Panc1 (cell line): ENCODE measurements at regions not wholly inside any gene's neighbourhood (a gene's known extent, or its start where the extent isn't known, plus 50 kb on each side); places are given as distances from the start of the nearest gene placed in this dataset.

Source experiments
- ATAC-seq: fragments of 200-7000 bp; cut with Tn5 transposase; 2 replicates; pipeline ENCODE4 v1.9.1; 2020; ENCODE audit warnings: mild to moderate bottlenecking, moderate library complexity
- BruUV-seq: library from RNA; stranded (reverse); fragments of 400-500 nt; replicated peaks from 2 replicates; lab custom pipeline; 2021; lab: Mats Ljungman, UMichigan
- CTCF ChIA-PET: fragments of 300-600 bp; sonication (Branson Sonifier 250); formaldehyde crosslinking; loops from one replicate; lab custom pipeline; 2022; ENCODE audit warnings: antibody characterized with exemption; lab: Charles Lee
- POLR2A ChIA-PET: fragments of 300-600 bp; sonication (Branson Sonifier 250); formaldehyde crosslinking; loops from one replicate; lab custom pipeline; 2022; ENCODE audit warnings: antibody characterized with exemption; lab: Charles Lee
- DNase-seq: peaks from one replicate; pipeline ENCODE4 v3.0.0-alpha.2; 2010; ENCODE audit warnings: low read depth, low spot score
- H3K27ac ChIP-seq: 2 replicates; pipeline ENCODE4 v1.5.1; 2011; ENCODE audit warnings: mild to moderate bottlenecking, low read length, inconsistent platforms
- H3K27me3 ChIP-seq: fragments of 200-500 bp; sonication (Bioruptor generic); 2 replicates; pipeline ENCODE4 v1.6.0; 2014; ENCODE audit warnings: low read length, inconsistent platforms; ENCODE audit not compliant: control insufficient read depth, insufficient read depth
- H3K36me3 ChIP-seq: fragments of 200-500 bp; sonication (Bioruptor generic); 2 replicates; pipeline ENCODE4 v1.5.1; 2014; ENCODE audit warnings: inconsistent platforms, mild to moderate bottlenecking, low read length, moderate library complexity; ENCODE audit not compliant: control insufficient read depth, insufficient read depth
- H3K4me1 ChIP-seq: 2 replicates; pipeline ENCODE4 v1.5.1; 2011; ENCODE audit warnings: inconsistent platforms, mild to moderate bottlenecking, low read length, moderate library complexity; ENCODE audit not compliant: control insufficient read depth, insufficient read depth
- H3K4me3 ChIP-seq, 2 experiments: 2 replicates each; pipeline ENCODE4 v1.5.1; 2011 to 2012; ENCODE audit warnings: low read depth in 2 of 2, low read length in 2 of 2, mild to moderate bottlenecking in 2 of 2, inconsistent platforms in 1 of 2, moderate library complexity in 1 of 2
- H3K9me3 ChIP-seq: fragments of 200-500 bp; sonication (Bioruptor generic); 2 replicates; pipeline ENCODE4 v1.5.1; 2014; ENCODE audit warnings: low read depth, mild to moderate bottlenecking, inconsistent platforms, low read length, moderate library complexity; ENCODE audit not compliant: control insufficient read depth, insufficient read depth
- POLR2AphosphoS5 ChIP-seq: IDR thresholded peaks from 2 replicates; pipeline ENCODE4 v1.6.1; 2012; ENCODE audit warnings: mild to moderate bottlenecking, low read depth, low read length, moderate library complexity
- SIN3A ChIP-seq: IDR thresholded peaks from 2 replicates; pipeline ENCODE4 v1.6.1; 2012; ENCODE audit warnings: low read depth, mild to moderate bottlenecking, low read length, moderate library complexity, borderline replicate concordance; ENCODE audit not compliant: insufficient read depth
- TCF7L2 ChIP-seq: IDR thresholded peaks from 2 replicates; pipeline ENCODE4 v1.6.1; 2011; ENCODE audit warnings: mild to moderate bottlenecking, low read depth, low read length, inconsistent platforms
- in situ Hi-C: cut with HindIII; loops from 2 replicates; pipeline ENCODE4 v1.10.0; 2016; ENCODE audit warnings: low sequenced_read_pairs, low pct_unique_long_range_greater_than_20kb
- intact Hi-C: fragments of 100-400 bp; cut with micrococcal nuclease; formaldehyde crosslinking; loops from one replicate; pipeline ENCODE4 v1.10.0; 2022; ENCODE audit not compliant: unreplicated experiment
- TF ChIP-seq, protein P1 (sequence below): fragments of 450-650 bp; IDR thresholded peaks from 2 replicates; pipeline ENCODE4 v1.5.1; 2017; ENCODE audit warnings: mild to moderate bottlenecking
- TF ChIP-seq, protein P2 (sequence below), 2 experiments: IDR thresholded peaks; 2 replicates each; pipeline ENCODE4 v1.6.1; 2011 to 2012; ENCODE audit warnings: low read depth in 2 of 2, control low read depth in 1 of 2, low read length in 1 of 2, mild to moderate bottlenecking in 1 of 2, moderate library complexity in 1 of 2; ENCODE audit not compliant: insufficient read depth in 1 of 2

DNA sequence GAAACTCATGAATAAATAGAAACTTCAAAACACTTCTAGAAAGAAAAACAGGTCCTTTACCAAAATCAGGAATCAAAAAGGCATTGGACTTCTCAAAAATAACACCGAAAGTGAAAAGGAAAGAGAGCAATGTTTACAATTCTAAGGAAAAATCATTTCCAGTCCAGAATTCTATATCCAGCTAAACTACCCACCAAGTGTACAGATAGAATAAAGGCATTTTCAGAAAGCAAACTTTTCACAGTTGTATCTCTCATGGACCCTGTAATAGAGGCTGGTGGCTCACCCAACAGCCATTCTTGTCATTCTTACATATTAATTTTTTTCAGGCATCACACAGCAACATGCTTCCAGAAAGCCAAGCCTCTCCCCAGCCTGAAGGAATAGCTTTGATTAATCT is 63.7 kb downstream of the FOXD1 start:
- no peak for ATAC-seq
- POLR2A ChIA-PET = no interaction called here
- no peak for TF ChIP-seq POLR2AphosphoS5
- TF ChIP-seq, protein P1, sequence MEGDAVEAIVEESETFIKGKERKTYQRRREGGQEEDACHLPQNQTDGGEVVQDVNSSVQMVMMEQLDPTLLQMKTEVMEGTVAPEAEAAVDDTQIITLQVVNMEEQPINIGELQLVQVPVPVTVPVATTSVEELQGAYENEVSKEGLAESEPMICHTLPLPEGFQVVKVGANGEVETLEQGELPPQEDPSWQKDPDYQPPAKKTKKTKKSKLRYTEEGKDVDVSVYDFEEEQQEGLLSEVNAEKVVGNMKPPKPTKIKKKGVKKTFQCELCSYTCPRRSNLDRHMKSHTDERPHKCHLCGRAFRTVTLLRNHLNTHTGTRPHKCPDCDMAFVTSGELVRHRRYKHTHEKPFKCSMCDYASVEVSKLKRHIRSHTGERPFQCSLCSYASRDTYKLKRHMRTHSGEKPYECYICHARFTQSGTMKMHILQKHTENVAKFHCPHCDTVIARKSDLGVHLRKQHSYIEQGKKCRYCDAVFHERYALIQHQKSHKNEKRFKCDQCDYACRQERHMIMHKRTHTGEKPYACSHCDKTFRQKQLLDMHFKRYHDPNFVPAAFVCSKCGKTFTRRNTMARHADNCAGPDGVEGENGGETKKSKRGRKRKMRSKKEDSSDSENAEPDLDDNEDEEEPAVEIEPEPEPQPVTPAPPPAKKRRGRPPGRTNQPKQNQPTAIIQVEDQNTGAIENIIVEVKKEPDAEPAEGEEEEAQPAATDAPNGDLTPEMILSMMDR = no peak
- TF ChIP-seq, protein P2, sequence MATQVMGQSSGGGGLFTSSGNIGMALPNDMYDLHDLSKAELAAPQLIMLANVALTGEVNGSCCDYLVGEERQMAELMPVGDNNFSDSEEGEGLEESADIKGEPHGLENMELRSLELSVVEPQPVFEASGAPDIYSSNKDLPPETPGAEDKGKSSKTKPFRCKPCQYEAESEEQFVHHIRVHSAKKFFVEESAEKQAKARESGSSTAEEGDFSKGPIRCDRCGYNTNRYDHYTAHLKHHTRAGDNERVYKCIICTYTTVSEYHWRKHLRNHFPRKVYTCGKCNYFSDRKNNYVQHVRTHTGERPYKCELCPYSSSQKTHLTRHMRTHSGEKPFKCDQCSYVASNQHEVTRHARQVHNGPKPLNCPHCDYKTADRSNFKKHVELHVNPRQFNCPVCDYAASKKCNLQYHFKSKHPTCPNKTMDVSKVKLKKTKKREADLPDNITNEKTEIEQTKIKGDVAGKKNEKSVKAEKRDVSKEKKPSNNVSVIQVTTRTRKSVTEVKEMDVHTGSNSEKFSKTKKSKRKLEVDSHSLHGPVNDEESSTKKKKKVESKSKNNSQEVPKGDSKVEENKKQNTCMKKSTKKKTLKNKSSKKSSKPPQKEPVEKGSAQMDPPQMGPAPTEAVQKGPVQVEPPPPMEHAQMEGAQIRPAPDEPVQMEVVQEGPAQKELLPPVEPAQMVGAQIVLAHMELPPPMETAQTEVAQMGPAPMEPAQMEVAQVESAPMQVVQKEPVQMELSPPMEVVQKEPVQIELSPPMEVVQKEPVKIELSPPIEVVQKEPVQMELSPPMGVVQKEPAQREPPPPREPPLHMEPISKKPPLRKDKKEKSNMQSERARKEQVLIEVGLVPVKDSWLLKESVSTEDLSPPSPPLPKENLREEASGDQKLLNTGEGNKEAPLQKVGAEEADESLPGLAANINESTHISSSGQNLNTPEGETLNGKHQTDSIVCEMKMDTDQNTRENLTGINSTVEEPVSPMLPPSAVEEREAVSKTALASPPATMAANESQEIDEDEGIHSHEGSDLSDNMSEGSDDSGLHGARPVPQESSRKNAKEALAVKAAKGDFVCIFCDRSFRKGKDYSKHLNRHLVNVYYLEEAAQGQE (IDR thresholded peaks at IDR 0.05; ENCODE audit: insufficient read depth in 1 of 2, low read depth in 2 of 2, low read length in 1 of 2) = no peak
- TF ChIP-seq TCF7L2 = no peak
- no peak for TF ChIP-seq SIN3A
- intact Hi-C loops = no loop called here
- in situ Hi-C loops = no loop called here
- no peak overlapping the region for H3K27ac ChIP-seq
- BruUV-seq = no TSS peak
- H3K36me3 ChIP-seq = no peaks in the 10 kb centered on the region
- CTCF ChIA-PET = no interaction called here
- H3K27me3 ChIP-seq = no peaks in the 10 kb centered on the region
- peaks cover 15% of the 10 kb centered on the region; the same call in 1 of the 2 replicates for H3K4me1 ChIP-seq
- no peak for DNase-seq
- no peak overlapping the region for H3K4me3 ChIP-seq
- H3K9me3 ChIP-seq = peaks cover 29% of the 10 kb centered on the region

DNA sequence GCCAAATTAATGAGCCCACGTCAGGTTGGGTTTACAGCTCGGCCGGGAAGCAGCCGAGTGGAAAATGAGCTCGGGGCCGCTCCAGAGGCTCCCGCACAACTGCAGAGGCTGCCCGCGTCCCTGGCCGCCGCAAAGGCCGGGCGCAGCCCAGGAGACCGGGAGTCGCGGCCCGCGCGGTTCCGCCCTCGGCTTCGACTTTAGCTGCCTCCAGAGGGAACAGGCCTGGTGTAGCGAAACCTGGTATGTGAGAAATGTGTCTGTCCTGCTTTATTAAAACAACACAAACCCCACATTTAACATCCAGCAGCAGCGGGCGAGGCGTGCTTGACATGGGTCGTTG is 66.2 kb downstream of the FOXD1 start:
- in situ Hi-C loops = no loop called here
- POLR2A ChIA-PET = no interaction called here
- no peak for DNase-seq
- BruUV-seq = no TSS peak
- CTCF ChIA-PET = no interaction called here
- H3K27ac ChIP-seq = no peak overlapping the region
- no peak for ATAC-seq
- H3K27me3 ChIP-seq = no peaks in the 10 kb centered on the region
- H3K4me1 ChIP-seq = peaks cover 13% of the 10 kb centered on the region; the same call in 1 of the 2 replicates
- H3K36me3 ChIP-seq = no peaks in the 10 kb centered on the region
- no peak for TF ChIP-seq TCF7L2
- no peak for TF ChIP-seq POLR2AphosphoS5
- TF ChIP-seq SIN3A = no peak
- TF ChIP-seq, protein P1 = no peak
- TF ChIP-seq, protein P2 (IDR thresholded peaks at IDR 0.05; ENCODE audit: insufficient read depth in 1 of 2, low read depth in 2 of 2, low read length in 1 of 2) = no peak
- intact Hi-C loops = no loop called here
- no peak overlapping the region for H3K4me3 ChIP-seq
- peaks cover 29% of the 10 kb centered on the region for H3K9me3 ChIP-seq
